Adipocyte (in vitro differentiated cells): ENCODE measurements at regions not wholly inside any gene's neighbourhood (a gene's known extent, or its start where the extent isn't known, plus 50 kb on each side); places are given as distances from the start of the nearest gene placed in this dataset.
"Not testable (repeated sequence)": the region's sequence is repeated elsewhere in the genome, so short reads cannot be mapped to it uniquely, and the experiment has no call there.

Source experiments
- DNase-seq: peaks from one replicate; pipeline ENCODE4 v3.0.0-alpha.2; 2015; ENCODE audit warnings: low read depth
- H3K27me3 ChIP-seq: replicated peaks from 2 replicates; pipeline ENCODE4 v1.7.0; 2013; ENCODE audit warnings: mild to moderate bottlenecking, low read length, moderate library complexity; ENCODE audit not compliant: control insufficient read depth, insufficient read depth
- H3K36me3 ChIP-seq: 2 replicates; pipeline ENCODE4 v1.7.0; 2013; ENCODE audit warnings: low read length, mild to moderate bottlenecking, moderate library complexity; ENCODE audit not compliant: control insufficient read depth, insufficient read depth, severe bottlenecking
- H3K4me1 ChIP-seq: 2 replicates; pipeline ENCODE4 v1.7.0; 2013; ENCODE audit warnings: mild to moderate bottlenecking, low read length, moderate library complexity; ENCODE audit not compliant: control insufficient read depth, insufficient read depth
- H3K4me3 ChIP-seq: 2 replicates; pipeline ENCODE4 v1.7.0; 2013; ENCODE audit warnings: mild to moderate bottlenecking, low read length, moderate library complexity
- H3K9ac ChIP-seq: 2 replicates; pipeline ENCODE4 v1.7.0; 2013; ENCODE audit warnings: mild to moderate bottlenecking, low read length, moderate library complexity
- H3K9me3 ChIP-seq: 2 replicates; pipeline ENCODE4 v1.7.0; 2013; ENCODE audit warnings: mild to moderate bottlenecking, low read length, moderate library complexity; ENCODE audit not compliant: control insufficient read depth

DNA sequence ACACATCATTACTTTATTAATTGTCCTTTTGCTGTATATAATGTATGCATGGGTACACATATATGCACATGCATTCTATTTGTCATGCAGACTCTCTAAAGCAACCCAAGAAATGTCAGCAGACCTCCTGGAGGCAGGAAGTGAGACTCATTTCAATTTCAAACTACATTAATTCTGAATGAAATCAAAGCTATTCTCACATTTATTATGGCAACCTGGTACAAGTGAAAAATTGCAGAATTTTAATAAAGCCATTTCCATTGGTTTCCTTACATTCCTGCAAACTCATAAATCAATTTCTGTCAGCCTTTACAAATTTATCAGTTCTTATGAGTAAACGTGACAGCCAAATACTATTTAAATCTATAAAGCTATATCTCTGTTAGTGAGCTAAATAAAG lies 430.4 kb upstream of the NUDT12 start:
- Histone ChIP-seq H3K36me3 (no peaks in the 10 kb centered on the region), H3K9ac (no peak overlapping the region), H3K4me1 (no peaks in the 10 kb centered on the region), H3K9me3 (peaks cover 6% of the 10 kb centered on the region), H3K4me3 (no peak overlapping the region), H3K27me3 (no peaks in the 10 kb centered on the region)
- no peak for DNase-seq

DNA sequence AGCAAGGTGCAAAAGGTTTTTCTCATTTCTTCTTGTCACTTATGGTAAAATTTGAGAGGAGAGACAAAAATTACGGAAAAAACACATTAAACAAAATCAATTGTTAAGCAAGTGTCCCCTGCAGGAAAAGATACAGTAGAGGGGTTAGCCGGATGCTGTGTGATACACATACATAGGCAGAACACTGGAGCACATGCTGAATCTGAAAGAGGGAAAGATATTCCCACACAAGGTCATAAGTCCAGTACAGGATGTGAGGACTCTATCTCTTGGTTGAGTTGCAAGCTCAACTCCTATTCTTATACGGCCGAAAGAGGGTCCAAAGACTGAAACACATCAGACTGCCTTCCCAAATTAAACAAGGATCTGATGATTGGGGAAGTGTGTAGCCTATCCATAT lies 427.5 kb upstream of the NUDT12 start:
- no peak for DNase-seq
- Histone ChIP-seq H3K36me3 (no peaks in the 10 kb centered on the region), H3K9ac (no peak overlapping the region), H3K4me1 (no peaks in the 10 kb centered on the region), H3K27me3 (no peaks in the 10 kb centered on the region), H3K4me3 (no peak overlapping the region), H3K9me3 (peaks cover 6% of the 10 kb centered on the region)

DNA sequence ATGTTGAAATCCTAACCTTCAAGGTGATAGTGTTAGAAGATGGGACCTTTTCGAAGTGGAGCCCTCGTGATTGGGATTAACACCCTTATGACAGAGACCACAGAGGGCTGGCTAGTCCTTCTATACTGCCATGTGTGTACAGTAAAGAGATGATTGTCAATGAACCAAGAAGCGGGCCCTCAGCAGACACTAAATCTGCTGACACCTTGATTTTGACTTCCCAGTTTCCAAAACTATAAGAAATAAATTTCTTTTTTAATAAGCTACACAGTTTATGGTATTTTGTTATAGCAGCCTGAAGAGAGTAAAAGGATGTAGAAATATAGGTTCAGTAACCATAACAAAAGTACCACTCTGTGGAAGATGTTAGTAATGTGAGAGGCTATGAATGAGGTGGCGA lies 419.0 kb upstream of the NUDT12 start:
- Histone ChIP-seq H3K4me3 (no peak overlapping the region), H3K4me1 (no peaks in the 10 kb centered on the region), H3K9me3 (no peaks in the 10 kb centered on the region), H3K36me3 (no peaks in the 10 kb centered on the region), H3K27me3 (no peaks in the 10 kb centered on the region), H3K9ac (no peak overlapping the region)
- no peak for DNase-seq

DNA sequence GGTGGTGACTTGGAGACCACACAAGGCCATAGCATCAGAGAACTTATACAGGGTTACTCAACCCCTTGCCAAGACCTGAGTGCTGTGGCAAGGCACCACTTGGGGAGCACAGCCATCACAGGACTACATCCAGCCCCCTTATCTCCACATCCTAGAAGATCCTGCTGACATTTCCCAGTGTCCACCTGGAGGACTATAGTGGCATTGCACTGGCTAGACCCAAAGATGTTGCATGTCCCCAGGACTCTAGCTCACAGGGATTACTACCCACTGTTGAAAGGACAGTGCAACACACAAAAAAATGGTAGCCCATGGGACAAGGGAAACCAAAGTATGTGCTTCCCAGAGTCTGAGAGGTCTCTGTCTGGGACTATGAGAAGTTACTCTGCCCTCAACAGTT lies 411.1 kb upstream of the NUDT12 start:
- peaks cover 3% of the 10 kb centered on the region for H3K9me3 ChIP-seq
- no peaks in the 10 kb centered on the region for H3K4me1 ChIP-seq
- H3K9ac ChIP-seq, result no peak overlapping the region
- DNase-seq, result no peak
- H3K4me3 ChIP-seq, result no peak overlapping the region
- H3K36me3 ChIP-seq, result no peaks in the 10 kb centered on the region
- H3K27me3 ChIP-seq, result no peaks in the 10 kb centered on the region

DNA sequence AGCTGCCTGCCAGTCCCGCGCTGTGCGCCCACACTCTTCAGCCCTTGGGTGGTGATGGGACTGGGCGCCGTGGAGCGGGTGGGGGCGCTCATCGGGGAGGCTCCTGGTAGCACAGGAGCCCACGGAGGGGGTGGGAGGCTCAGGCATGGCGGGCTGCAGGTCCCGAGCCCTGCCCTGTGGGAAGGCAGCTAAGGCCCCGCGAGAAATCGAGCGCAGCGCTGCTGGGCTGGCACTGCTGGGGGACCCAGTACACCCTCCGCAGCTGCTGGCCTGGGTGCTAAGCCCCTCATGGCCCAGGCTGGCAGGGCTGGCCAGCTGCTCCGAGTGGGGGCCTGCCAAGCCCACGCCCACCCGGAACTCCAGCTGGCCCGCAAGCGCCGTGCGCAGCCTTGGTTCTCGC lies 403.7 kb upstream of the NUDT12 start:
- not testable (repeated sequence) for DNase-seq, H3K4me3 ChIP-seq, H3K36me3 ChIP-seq, H3K4me1 ChIP-seq, H3K9ac ChIP-seq, H3K27me3 ChIP-seq
- H3K9me3 ChIP-seq, result peaks cover 15% of the 10 kb centered on the region

DNA sequence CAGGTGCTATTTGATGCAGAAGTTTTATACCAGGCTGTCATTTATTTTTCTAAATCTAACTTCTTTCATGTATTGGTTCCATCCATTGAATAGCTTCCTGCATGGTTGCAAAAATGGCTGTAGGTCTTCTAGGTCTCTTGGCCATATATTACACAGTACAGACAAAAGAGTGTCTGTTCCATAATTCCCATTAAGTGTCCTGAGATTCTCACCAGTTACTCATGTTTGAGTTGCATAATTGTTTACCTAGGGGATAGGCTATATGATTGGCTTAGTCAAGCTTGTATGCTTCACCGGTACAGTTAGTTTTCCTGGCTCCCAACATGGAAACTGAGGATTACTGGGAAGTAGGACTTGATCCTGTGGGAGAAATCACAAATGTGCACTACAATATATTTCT lies 399.4 kb upstream of the NUDT12 start:
- DNase-seq, result no peak
- no peak overlapping the region for H3K9ac ChIP-seq
- H3K4me3 ChIP-seq, result no peak overlapping the region
- H3K4me1 ChIP-seq, result no peaks in the 10 kb centered on the region
- H3K27me3 ChIP-seq, result no peaks in the 10 kb centered on the region
- no peaks in the 10 kb centered on the region for H3K36me3 ChIP-seq
- H3K9me3 ChIP-seq, result peaks cover 8% of the 10 kb centered on the region

DNA sequence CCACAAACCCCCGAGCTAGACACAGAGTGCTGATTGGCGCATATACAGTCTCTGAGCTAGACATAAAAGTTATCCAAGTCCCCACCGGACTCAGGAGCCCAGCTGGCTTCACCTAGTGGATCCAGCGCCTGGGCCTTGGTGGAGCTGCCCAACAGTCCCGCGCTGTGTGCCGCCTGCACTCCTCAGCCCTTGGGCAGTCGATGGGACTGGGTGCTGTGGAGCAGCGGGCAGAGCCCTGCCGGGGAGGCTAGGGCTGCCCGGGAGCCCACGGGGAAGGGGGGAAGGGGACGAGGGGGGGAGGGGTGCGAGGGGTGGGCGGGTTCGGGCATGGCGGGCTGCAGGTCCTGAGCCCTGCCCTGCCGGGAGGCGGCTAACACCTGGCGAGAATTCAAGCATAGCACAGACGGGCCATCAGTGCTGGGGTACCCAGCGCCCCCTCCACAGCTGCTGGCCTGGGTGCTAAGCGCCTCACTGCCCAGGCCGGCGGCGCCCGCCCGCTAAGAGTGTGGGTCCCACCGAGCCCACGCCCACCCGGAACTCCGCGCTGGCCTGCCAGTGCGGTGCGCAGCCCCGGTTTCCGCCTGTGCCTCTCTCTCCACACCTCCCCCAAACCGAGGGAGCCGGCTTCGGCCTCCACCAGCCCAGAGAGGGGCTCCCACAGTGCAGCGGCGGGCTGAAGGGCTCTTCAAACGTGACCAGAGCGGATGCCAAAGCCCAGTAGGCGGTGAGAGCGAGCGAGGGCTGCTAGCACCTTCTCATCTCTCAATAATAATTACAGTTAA lies 391.2 kb upstream of the NUDT12 start:
- Histone ChIP-seq H3K9me3 (peaks cover 1% of the 10 kb centered on the region), H3K4me3 (no peak overlapping the region), H3K4me1 (no peaks in the 10 kb centered on the region), H3K27me3 (no peaks in the 10 kb centered on the region), H3K36me3 (no peaks in the 10 kb centered on the region), H3K9ac (no peak overlapping the region)
- DNase-seq, result no peak

DNA sequence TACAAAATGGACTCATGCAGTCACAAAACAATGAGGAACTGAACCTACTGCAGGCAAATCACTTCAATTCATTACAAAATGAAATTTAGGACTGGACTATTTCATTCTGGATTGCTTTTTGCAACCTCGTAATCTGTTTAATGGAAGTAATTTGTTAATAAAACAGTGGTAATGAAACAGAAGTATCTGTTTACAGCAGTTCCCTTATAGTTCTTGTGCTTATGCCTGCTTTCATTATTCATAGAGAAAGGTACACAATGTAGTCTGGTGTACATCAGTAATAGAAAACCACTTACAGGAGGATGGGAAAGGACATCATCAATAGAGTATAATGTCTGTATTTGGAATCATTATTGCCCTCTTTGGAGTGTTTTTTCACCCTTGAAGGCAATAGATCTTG lies 389.2 kb upstream of the NUDT12 start:
- no peak overlapping the region for H3K4me3 ChIP-seq
- no peaks in the 10 kb centered on the region for H3K4me1 ChIP-seq
- no peaks in the 10 kb centered on the region for H3K36me3 ChIP-seq
- no peak for DNase-seq
- H3K9ac ChIP-seq, result no peak overlapping the region
- no peaks in the 10 kb centered on the region for H3K9me3 ChIP-seq
- H3K27me3 ChIP-seq, result no peaks in the 10 kb centered on the region

DNA sequence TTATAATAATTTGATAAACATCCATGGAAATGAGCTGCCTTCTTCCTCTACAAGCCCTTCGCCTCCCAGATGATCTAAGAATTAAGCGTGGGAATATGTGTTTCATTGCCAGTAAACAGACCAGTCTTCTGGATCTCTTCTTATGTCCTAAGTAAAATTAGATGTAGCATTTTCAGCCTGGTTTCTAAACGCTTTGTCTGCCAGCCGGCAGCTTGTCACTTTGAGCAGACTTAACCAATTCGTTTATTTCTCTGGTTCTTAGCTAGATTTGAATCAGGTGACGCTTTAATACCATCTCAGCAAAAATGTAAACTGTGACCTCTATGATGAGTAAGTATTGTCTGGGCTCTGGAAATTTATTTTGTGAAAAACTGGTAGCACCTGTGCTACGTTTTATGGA lies 380.6 kb upstream of the NUDT12 start:
- H3K4me1 ChIP-seq, result no peaks in the 10 kb centered on the region
- H3K4me3 ChIP-seq, result no peak overlapping the region
- H3K9me3 ChIP-seq, result no peaks in the 10 kb centered on the region
- DNase-seq, result peak; percentile 7
- no peak overlapping the region for H3K9ac ChIP-seq
- H3K27me3 ChIP-seq, result no peaks in the 10 kb centered on the region
- H3K36me3 ChIP-seq, result no peaks in the 10 kb centered on the region

DNA sequence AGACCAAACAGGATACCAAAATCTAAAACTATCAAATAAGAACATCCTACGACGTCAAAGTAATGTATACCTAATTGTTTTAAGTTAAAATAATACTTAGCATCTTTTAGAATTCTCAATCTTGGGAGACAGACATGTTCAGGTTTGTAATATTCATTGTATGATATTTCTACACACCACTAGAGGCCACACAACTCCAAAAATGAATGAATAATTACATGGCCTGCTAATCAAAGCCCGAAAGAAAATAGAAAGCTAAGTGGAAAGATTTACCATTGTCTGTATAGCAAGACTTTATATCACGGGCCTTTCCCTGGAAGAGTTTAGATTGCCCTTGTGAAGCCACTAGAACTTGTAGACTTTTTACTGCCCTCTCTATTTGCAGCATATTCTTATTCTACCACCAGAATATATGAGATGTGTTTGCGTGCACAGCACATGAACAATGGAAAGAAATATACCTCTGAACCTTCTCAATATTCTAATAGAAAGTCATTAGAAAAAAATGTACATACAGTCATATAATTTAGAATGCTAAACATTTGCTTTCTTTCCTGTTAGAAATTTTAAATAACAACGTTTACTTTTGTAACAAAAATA lies 380.1 kb upstream of the NUDT12 start:
- H3K4me1 ChIP-seq, result no peaks in the 10 kb centered on the region
- H3K27me3 ChIP-seq, result no peaks in the 10 kb centered on the region
- DNase-seq, result peak; percentile 39
- no peaks in the 10 kb centered on the region for H3K9me3 ChIP-seq
- H3K9ac ChIP-seq, result no peak overlapping the region
- no peaks in the 10 kb centered on the region for H3K36me3 ChIP-seq
- H3K4me3 ChIP-seq, result no peak overlapping the region

DNA sequence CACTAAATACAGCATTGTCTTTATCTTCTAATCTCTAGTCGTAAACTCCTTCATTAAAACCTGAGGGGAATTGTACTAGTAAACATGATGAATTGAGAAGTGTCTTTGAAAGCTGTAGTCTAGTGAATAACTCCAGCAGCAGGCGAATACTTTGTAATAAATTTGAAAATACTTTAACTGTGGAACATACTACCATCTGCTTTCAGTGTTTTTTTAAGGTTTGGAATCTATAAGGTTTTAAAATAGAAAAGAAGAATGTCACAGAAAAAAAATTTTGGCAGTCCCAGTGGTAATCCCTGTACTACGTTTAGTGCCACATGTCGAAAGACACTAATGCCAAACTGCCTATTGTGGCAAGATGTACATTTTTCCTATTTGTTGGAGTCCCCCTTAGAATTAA lies 379.0 kb upstream of the NUDT12 start:
- no peaks in the 10 kb centered on the region for H3K27me3 ChIP-seq
- no peaks in the 10 kb centered on the region for H3K9me3 ChIP-seq
- H3K4me1 ChIP-seq, result no peaks in the 10 kb centered on the region
- H3K4me3 ChIP-seq, result no peak overlapping the region
- DNase-seq, result no peak
- no peak overlapping the region for H3K9ac ChIP-seq
- no peaks in the 10 kb centered on the region for H3K36me3 ChIP-seq
